Keratinocyte (primary cell): ENCODE measurements at regions not wholly inside any gene's neighbourhood (a gene's known extent, or its start where the extent isn't known, plus 50 kb on each side); places are given as distances from the start of the nearest gene placed in this dataset.

Experiments used
- DNase-seq: peaks from one replicate; pipeline ENCODE4 v3.0.0-alpha.2; 2011; ENCODE audit warnings: low read depth, missing footprints, low spot score
- FAIRE-seq: peaks from 2 replicates; lab custom pipeline; 2011; peaks lifted over from hg19 to GRCh38; lab: Jason Lieb, UNC
- H2AFZ ChIP-seq: 2 replicates; pipeline ENCODE4 v1.6.0; 2012; ENCODE audit warnings: low read length, control low read depth, inconsistent platforms; ENCODE audit not compliant: control insufficient read depth
- H3K27ac ChIP-seq: 2 replicates; pipeline ENCODE4 v1.5.1; 2011; ENCODE audit warnings: low read length; ENCODE audit not compliant: control insufficient read depth, insufficient read depth
- H3K27me3 ChIP-seq: 3 replicates; pipeline ENCODE4 v1.6.0; 2011; ENCODE audit warnings: low read length; ENCODE audit not compliant: control insufficient read depth, insufficient read depth; ENCODE audit errors: extremely low read depth
- H3K36me3 ChIP-seq, 2 experiments: 2 replicates in 1 of 2; 3 replicates in 1 of 2; pipeline ENCODE4 v1.5.1; 2011; ENCODE audit warnings: low read length in 2 of 2, mild to moderate bottlenecking in 1 of 2; ENCODE audit not compliant: control insufficient read depth in 2 of 2, insufficient read depth in 2 of 2; ENCODE audit errors: extremely low read depth in 1 of 2
- H3K4me1 ChIP-seq: 3 replicates; pipeline ENCODE4 v1.5.1; 2011; ENCODE audit warnings: low read length; ENCODE audit not compliant: control insufficient read depth, insufficient read depth; ENCODE audit errors: extremely low read depth
- H3K4me2 ChIP-seq: 3 replicates; pipeline ENCODE4 v1.6.0; 2011; ENCODE audit warnings: low read depth, low read length; ENCODE audit not compliant: control insufficient read depth, insufficient read depth; ENCODE audit errors: extremely low read depth
- H3K4me3 ChIP-seq, 3 experiments: fragments of 200-600 bp in 1 of 3; sonication (generic) in 1 of 3; 2 replicates in 2 of 3; 3 replicates in 1 of 3; pipeline ENCODE4 v1.5.1; 2011 to 2016; ENCODE audit warnings: low read length in 3 of 3, mild to moderate bottlenecking in 3 of 3, control low read depth in 2 of 3, inconsistent platforms in 1 of 3, low read depth in 1 of 3, mixed read lengths in 1 of 3, mixed run types in 1 of 3, moderate library complexity in 1 of 3; ENCODE audit not compliant: control insufficient read depth in 2 of 3, insufficient read depth in 2 of 3; ENCODE audit errors: extremely low read depth in 1 of 3
- H3K79me2 ChIP-seq: 2 replicates; pipeline ENCODE4 v1.6.0; 2012; ENCODE audit warnings: low read length; ENCODE audit not compliant: control insufficient read depth, insufficient read depth
- H3K9ac ChIP-seq: 3 replicates; pipeline ENCODE4 v1.6.0; 2011; ENCODE audit warnings: low read length; ENCODE audit not compliant: control insufficient read depth, insufficient read depth; ENCODE audit errors: extremely low read depth
- H3K9me1 ChIP-seq: 3 replicates; pipeline ENCODE4 v1.6.0; 2011; ENCODE audit warnings: low read length; ENCODE audit not compliant: control insufficient read depth, insufficient read depth; ENCODE audit errors: extremely low read depth
- H3K9me3 ChIP-seq: 2 replicates; pipeline ENCODE4 v1.5.1; 2012; ENCODE audit warnings: low read depth, low read length; ENCODE audit not compliant: control insufficient read depth
- H4K20me1 ChIP-seq: 3 replicates; pipeline ENCODE4 v1.6.0; 2011; ENCODE audit warnings: low read length; ENCODE audit not compliant: control insufficient read depth, insufficient read depth; ENCODE audit errors: extremely low read depth
- CTCF ChIP-seq, 3 experiments: IDR thresholded peaks in 1 of 3; conservative IDR thresholded peaks in 1 of 3; optimal IDR thresholded peaks in 1 of 3; 2 replicates in 2 of 3; 3 replicates in 1 of 3; pipeline versions ENCODE3 to v1.5.1; 2011; ENCODE audit warnings: low read length in 3 of 3, mild to moderate bottlenecking in 3 of 3, moderate library complexity in 2 of 3, control low read depth in 1 of 3, inconsistent platforms in 1 of 3; ENCODE audit not compliant: insufficient read depth in 2 of 3; ENCODE audit errors: extremely low read depth in 1 of 3
- EZH2 ChIP-seq: IDR thresholded peaks from one replicate; pipeline ENCODE4 v1.6.1; 2012; ENCODE audit warnings: inconsistent platforms, mild to moderate bottlenecking, low read length, moderate library complexity
- dilution Hi-C: fragments of 300-500 bp; cut with MboI; formaldehyde crosslinking; loops from one replicate; pipeline ENCODE4 v1.7.0; 2020; ENCODE audit warnings: low sequenced_read_pairs; ENCODE audit not compliant: extremely low pct_ligation_motif_present

DNA sequence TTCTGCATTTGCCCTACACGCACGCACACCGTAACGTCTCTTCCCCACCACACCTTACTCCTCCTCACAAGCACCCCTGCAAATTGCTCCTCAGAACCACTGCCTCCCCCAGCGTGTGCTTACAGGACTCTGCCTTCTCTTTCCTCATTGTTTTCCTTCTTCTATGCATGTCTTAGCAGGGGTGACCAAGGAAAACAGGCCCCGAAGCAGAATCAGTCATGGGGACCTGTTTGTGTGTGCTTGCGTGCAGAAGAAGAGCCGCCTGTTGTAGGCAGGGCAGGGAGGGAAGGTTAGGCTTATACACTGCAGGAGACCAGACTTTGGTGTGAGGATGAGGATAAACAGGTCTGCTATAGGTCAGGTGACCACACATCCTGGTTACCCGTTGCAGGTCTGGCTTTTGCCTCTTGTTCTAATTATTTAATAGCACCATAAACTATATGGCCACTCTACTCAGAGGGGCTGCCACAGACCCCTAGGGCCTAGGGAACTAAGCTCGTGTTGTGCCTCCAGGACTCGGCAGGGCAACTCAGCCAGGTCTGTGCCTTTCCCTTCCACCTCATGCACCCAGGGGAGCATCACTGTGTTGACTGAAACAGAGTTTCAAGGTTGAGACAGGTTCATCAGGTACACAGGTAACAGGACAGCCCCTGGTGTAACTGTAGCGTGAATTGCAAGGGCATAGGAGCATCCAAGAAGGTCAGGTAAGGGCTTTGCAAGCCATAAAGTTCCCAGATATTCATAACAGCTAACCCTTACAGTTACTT, 60.8 kb upstream of the EPS8L3 start:
- no peak for TF ChIP-seq CTCF (optimal IDR thresholded peaks at IDR 0.05 in 1 of 3, IDR thresholded peaks at IDR 0.05 in 1 of 3, conservative IDR thresholded peaks at IDR 0.05 in 1 of 3; ENCODE audit: extremely low read depth in 1 of 3, insufficient read depth in 2 of 3, low read length in 3 of 3)
- no peak for TF ChIP-seq EZH2
- H3K4me3 ChIP-seq = no peak overlapping the region
- dilution Hi-C loops = no loop called here
- no peak for FAIRE-seq
- H3K4me1 ChIP-seq = peaks cover 20% of the 10 kb centered on the region
- no peak overlapping the region for H3K4me2 ChIP-seq
- H3K9ac ChIP-seq = no peak overlapping the region
- H3K27ac ChIP-seq = no peak overlapping the region
- no peaks in the 10 kb centered on the region for H3K79me2 ChIP-seq
- H4K20me1 ChIP-seq = no peaks in the 10 kb centered on the region
- H3K9me1 ChIP-seq = no peaks in the 10 kb centered on the region
- no peaks in the 10 kb centered on the region for H3K9me3 ChIP-seq
- H3K27me3 ChIP-seq = no peaks in the 10 kb centered on the region
- H2AFZ ChIP-seq = no peak overlapping the region
- no peak for DNase-seq
- no peaks in the 10 kb centered on the region for H3K36me3 ChIP-seq

DNA sequence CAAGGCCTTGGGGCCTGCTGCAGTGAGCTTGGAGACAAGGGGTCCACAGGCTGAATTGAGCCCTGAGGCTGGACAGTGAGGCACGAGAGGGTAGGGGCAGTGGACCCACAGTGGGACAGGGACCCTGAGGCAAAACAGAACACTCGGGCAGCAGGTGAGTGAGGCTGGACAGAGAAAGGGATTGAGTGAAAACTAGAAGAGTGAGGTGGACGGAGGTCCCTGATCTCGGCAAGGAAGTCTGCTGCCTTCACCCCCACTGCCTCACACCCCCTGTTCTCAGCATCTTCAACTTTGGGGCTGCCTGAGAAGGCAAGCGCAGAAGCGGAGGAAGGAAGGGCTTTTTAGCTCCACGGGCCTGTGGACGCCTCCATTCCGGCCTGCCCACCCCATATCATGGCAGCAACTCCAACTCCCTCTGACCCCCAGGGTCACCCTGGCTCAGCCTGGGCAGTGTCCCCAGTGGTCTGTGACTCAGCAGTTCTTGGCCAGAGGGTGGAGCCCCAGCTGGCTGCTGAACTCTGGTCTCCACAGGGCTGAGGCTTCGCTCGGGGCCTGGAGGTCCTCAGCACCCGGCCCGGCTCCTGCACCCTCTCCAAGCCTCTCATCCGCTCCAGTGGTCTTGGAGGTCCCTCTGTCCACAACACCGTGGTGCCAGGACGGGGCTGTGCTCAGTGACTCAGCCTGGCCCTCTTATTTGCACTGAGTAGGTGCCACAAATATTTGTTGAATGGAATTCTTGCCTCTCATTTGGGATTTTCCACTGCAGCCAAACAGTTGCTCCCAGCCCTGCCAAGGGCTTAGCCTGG, 60.0 kb upstream of the EPS8L3 start:
- H3K4me2 ChIP-seq = no peak overlapping the region
- DNase-seq = no peak
- H3K9me1 ChIP-seq = no peaks in the 10 kb centered on the region
- peaks cover 13% of the 10 kb centered on the region for H3K4me1 ChIP-seq
- no peak overlapping the region for H3K4me3 ChIP-seq
- H3K27me3 ChIP-seq = no peaks in the 10 kb centered on the region
- dilution Hi-C loops = no loop called here
- no peak for TF ChIP-seq EZH2
- no peak for TF ChIP-seq CTCF (optimal IDR thresholded peaks at IDR 0.05 in 1 of 3, IDR thresholded peaks at IDR 0.05 in 1 of 3, conservative IDR thresholded peaks at IDR 0.05 in 1 of 3; ENCODE audit: extremely low read depth in 1 of 3, insufficient read depth in 2 of 3, low read length in 3 of 3)
- H3K27ac ChIP-seq = no peak overlapping the region
- H3K36me3 ChIP-seq = no peaks in the 10 kb centered on the region
- H3K79me2 ChIP-seq = no peaks in the 10 kb centered on the region
- no peaks in the 10 kb centered on the region for H4K20me1 ChIP-seq
- no peak for FAIRE-seq
- H3K9me3 ChIP-seq = no peaks in the 10 kb centered on the region
- no peak overlapping the region for H3K9ac ChIP-seq
- no peak overlapping the region for H2AFZ ChIP-seq
